NCI-H187 (cell line): ENCODE measurements at regions not wholly inside any gene's neighbourhood (a gene's known extent, or its start where the extent isn't known, plus 50 kb on each side); places are given as distances from the start of the nearest gene placed in this dataset.
"Not testable (repeated sequence)": the region's sequence is repeated elsewhere in the genome, so short reads cannot be mapped to it uniquely, and the experiment has no call there.

Source experiments
- DNase-seq, 2 experiments: peaks; one replicate each; lab custom pipeline; 2025; lab: John Stamatoyannopoulos, UW

DNA sequence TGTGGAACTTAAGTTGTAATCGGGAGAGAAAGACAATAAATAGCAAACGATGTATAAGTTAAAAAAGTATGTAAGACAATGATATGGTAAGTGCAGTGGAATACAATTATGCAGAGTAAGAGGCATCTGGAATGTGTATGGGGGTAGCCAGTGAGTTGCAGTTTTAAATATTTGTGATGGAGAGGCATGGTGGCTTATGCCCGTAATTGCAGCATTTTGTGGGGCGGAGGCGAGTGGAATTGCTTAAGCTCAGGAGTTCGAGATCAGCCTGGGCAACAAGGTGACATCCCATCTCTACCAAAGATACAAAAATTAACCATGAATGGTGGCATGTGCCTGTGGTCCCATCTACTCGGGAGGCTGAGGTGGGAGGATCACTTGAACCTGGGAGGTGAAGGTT, 52.5 kb upstream of the WDFY3 start:
- DNase-seq, result no peak

- DNase-seq, result no peak
These were observed 52.9 kb upstream of the WDFY3 start for GRCh38 chr4:85019411-85019810.

- no peak for DNase-seq
These were observed 58.2 kb upstream of the WDFY3 start for GRCh38 chr4:85024671-85025070.

- no peak for DNase-seq
These were observed 62.4 kb upstream of the WDFY3 start for GRCh38 chr4:85028910-85029309.

DNA sequence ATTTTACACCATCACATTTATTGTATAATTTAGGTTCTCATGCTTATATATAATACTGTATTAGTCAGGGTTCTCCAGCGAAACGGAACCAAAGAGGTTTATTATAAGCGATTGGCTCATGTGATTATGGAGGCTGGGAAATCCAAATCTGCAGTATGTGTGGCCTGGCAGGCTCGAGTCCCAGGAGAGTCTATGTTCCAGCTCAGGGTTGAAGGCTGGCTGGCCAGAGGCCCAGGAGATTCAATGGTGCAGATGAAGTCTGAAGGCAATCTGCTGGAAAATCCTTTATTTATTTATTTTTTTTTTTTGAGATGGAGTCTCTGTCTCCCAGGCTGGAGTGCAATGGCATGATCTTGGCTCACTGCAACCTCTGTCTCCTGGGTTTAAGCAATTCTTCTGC, 63.0 kb upstream of the WDFY3 start:
- DNase-seq, result no peak

- DNase-seq, result no peak
These were observed 63.7 kb upstream of the WDFY3 start for GRCh38 chr4:85030156-85030555.

GRCh38 chr4:85033838-85034237, 67.3 kb upstream of the WDFY3 start:
- DNase-seq, result not testable (repeated sequence)

DNA sequence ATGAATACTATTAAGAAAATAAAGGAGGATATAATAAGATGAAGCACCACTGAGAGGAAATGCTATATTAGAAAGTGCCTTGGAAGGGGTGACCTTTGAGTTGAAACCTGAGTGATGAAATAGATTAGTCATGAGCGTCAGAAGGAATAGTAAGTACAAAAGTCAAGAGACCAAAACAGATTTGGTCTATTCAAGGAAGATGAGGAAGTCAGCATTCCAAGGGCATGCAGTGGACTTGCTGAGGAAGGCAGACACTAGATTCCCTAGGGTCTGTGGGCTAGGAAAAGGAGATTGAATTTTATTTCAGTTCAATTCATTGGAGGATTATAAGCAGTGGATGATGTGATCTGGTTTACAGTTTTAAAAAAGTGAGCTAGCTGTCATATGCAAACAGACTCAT, 73.0 kb upstream of the WDFY3 start:
- DNase-seq, result no peak

- DNase-seq, result not testable (repeated sequence)
These were observed 77.5 kb upstream of the WDFY3 start for GRCh38 chr4:85043812-85044496.

- no peak for DNase-seq
These were observed 84.2 kb upstream of the WDFY3 start for GRCh38 chr4:85050736-85051135.

GRCh38 chr4:85051526-85051925, 85.0 kb upstream of the WDFY3 start:
- no peak for DNase-seq

DNA sequence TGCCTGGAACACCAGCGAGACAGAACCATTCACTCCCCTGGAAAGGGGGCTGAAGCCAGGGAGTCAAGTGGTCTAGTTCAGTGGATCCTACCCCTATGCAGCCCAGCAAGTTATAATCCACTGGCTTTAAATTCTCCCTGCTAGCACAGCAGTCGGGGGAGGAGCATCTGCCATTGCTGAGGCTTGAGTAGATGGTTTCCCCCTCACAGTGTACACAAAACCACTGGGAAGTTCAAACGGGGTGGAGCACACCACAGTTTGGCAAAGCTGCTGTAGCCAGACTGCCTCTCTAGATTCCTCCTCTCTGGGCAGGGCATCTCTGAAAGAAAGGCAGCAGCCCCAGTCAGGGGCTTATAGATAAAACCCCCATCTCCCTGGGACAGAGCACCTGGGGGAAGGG, 88.4 kb upstream of the WDFY3 start:
- DNase-seq, result not testable (repeated sequence)

DNA sequence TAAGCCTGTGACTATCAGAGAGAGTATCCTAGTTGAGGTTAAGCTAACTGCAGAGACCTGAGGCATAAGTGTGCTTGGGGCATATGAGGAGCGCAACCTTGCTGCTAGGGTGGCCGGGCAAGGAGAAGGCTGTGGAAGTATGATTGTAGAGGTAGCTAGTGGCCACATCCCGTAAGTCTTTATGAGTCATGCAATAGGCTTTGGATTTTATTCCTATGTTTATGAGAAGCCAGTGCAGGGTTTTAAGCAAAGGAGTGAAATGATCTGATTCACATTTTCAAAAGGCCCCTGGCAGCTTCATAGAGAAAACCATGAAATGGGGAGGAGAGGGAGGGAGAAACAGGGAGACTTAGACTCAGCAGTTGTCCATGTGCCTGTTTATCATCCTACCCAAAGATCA, 92.1 kb upstream of the WDFY3 start:
- DNase-seq, result no peak

- no peak for DNase-seq
These were observed 95.5 kb upstream of the WDFY3 start for GRCh38 chr4:85061974-85062373.

DNA sequence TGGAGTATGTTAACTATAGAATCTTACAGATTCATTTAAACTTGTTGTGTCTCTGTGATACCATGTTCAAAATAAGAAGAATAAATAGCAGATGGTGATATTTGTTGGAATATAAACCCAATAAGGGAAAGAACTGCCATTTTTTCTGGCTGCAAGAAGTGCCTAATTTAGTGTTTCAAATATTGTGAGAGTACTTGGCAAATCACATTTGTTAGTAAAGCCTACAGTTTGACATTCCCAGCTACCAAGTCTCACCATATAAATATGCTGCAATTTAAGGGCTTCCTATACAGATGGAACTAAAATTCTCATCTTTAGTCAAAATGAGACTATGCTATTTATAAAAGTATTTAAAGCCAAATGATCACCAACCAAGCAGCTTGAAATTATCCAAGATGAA, 96.0 kb upstream of the WDFY3 start:
- no peak for DNase-seq

- DNase-seq, result no peak
These were observed 100.9 kb upstream of the WDFY3 start for GRCh38 chr4:85067342-85067741.

GRCh38 chr4:85078016-85078415, 111.5 kb upstream of the WDFY3 start:
- DNase-seq, result no peak

GRCh38 chr4:85081196-85081595, 114.7 kb upstream of the WDFY3 start:
- DNase-seq, result no peak

GRCh38 chr4:85084371-85085094, 118.0 kb upstream of the WDFY3 start:
- peak in 1 of 2 experiments; percentile 32 for DNase-seq

GRCh38 chr4:85086721-85087120, 120.2 kb upstream of the WDFY3 start:
- DNase-seq, result no peak

DNA sequence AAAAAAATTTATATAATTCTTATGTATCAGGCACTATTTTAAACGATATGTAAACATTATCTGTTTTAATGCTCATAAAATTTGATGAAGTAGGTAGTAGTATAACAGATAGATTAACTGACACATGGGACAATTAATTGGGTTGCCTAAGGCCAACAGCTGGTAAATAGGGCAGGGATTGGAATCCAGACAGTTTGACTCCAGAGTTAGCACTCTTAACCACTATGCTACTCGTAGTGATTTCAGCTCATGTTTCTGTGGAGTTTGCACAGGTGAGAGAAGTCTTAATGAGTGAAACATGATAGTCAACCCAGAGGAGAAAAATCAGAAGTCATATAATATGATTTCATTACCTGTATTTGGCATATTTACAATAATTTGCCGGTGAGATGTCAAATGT, 126.0 kb upstream of the WDFY3 start:
- no peak for DNase-seq

DNA sequence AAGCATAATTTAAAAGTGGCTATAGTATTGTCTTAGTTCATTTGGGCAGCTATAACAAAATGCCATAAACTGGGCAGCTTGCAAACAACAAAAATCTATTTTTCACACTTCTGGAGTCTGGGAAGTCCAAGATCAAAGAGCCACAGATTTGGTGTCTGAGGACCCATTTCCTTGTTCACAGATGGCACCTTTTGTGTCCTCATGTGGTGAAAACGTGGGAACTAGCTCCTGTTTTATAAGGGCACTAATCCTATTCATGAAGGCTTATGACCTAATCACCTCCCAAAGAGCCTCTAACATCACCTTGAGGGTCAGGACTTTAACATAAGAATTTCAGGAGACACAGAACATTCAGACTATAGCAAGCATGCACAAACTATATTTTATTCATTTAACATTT, 126.5 kb upstream of the WDFY3 start:
- no peak for DNase-seq

DNA sequence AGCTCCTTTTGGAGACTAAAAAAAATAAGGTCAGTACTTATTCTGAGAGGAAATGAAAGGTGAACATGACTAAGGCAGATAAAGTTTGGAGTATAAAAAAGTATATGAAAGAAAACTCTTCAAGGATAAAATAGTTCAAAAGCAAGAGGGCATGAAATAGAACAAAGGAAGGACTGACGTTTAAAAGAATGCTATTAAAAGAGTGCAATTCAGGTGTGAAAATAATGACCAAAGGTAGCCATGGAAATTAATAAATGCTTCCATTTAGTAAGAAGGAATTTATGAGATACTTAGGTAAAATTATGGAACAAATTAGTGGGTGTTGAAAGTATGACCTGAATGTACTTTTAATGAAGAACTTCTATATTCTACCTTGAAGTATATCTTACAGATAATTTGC, 128.2 kb upstream of the WDFY3 start:
- DNase-seq, result no peak

DNA sequence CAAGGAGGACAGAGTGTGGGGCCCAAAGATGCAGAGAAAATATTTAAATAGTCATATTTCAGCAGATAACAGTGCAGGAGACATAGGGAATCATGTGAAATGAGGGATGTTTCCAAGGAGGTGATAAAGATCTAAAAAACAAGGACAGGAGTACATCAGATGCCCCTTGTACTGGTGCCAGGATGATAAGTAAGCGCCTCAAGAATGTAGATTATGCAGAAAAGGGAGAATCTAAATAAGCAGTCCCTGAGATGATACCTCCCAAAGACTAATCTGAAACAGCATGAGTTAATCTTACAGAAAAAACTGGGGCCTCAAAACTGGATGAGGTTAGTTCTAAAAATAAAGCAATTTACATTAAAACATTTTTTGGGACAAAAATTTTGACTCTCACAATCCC, 136.1 kb upstream of the WDFY3 start:
- DNase-seq, result no peak
